H54 (cell line): ENCODE measurements at regions not wholly inside any gene's neighbourhood (a gene's known extent, or its start where the extent isn't known, plus 50 kb on each side); places are given as distances from the start of the nearest gene placed in this dataset.
"Not testable (repeated sequence)": the region's sequence is repeated elsewhere in the genome, so short reads cannot be mapped to it uniquely, and the experiment has no call there.

Source experiments
- DNase-seq: peaks from one replicate; pipeline ENCODE4 v3.0.0; 2011; ENCODE audit warnings: low spot score, mixed read lengths; ENCODE audit not compliant: insufficient read length
- FAIRE-seq: peaks from 3 replicates; lab custom pipeline; 2011; peaks lifted over from hg19 to GRCh38; lab: Jason Lieb, UNC
- POLR2A ChIP-seq: IDR thresholded peaks from 2 replicates; pipeline ENCODE4 v1.6.1; 2011; ENCODE audit warnings: low read depth, mild to moderate bottlenecking, low read length

- DNase-seq (no peak), FAIRE-seq (no peak)
- no peak for TF ChIP-seq POLR2A
Observed at GRCh38 chr2:124967325-124967724, 942.2 kb downstream of the CNTNAP5 start.

- FAIRE-seq = no peak
- no peak for TF ChIP-seq POLR2A
- DNase-seq = no peak
Observed at GRCh38 chr2:124970030-124970429, 944.9 kb downstream of the CNTNAP5 start.

DNA sequence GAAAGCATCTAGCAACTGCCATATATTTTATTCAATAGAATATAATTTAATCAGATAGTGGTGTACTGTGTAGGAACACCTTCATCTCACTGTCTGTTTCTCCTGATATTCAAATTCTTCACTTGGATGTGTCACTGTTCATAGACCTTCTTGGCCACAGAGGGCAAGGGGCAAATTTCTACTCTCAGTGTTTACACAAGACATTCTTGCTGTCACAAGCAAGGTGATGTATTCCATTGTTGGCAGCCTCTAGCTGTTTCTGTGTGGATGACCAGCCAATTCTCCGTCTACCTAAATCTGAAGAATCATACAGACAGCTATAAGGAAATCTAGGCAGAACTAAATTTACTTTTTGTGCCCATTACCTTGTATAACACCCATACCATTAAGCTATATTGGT is 948.3 kb downstream of the CNTNAP5 start:
- FAIRE-seq (no peak), DNase-seq (no peak)
- TF ChIP-seq POLR2A = no peak

GRCh38 chr2:124975224-124975623 is 950.1 kb downstream of the CNTNAP5 start:
- no peak for DNase-seq
- FAIRE-seq = no peak
- no peak for TF ChIP-seq POLR2A

- DNase-seq (no peak), FAIRE-seq (no peak)
- no peak for TF ChIP-seq POLR2A
Observed at GRCh38 chr2:124975648-124976047, 950.6 kb downstream of the CNTNAP5 start.

GRCh38 chr2:124978597-124978996 is 953.5 kb downstream of the CNTNAP5 start:
- no peak for FAIRE-seq
- no peak for TF ChIP-seq POLR2A
- no peak for DNase-seq

DNA sequence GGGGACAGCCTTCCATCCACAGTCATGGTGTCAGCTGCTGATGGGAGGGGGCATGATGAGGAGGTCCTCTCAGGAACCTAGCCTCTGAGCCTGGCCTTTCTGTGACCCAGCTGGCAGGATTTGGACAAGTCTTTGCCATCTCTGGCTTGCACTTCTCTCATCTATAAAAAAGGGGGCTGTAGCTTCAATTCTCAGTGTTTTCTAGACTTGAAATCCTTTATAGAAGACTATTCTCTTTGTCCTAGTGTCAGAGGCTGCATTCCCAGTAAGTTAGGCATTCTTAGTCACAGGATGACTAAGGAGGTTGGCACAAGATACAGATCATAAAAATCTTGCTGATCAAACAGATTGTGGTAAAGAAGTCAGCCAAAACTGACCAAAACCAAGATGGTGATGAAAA is 958.5 kb downstream of the CNTNAP5 start:
- peak; percentile 3 for DNase-seq
- FAIRE-seq = peak; percentile 57
- no peak for TF ChIP-seq POLR2A

GRCh38 chr2:124985270-124985669 is 960.2 kb downstream of the CNTNAP5 start:
- no peak for TF ChIP-seq POLR2A
- DNase-seq (no peak), FAIRE-seq (no peak)

DNA sequence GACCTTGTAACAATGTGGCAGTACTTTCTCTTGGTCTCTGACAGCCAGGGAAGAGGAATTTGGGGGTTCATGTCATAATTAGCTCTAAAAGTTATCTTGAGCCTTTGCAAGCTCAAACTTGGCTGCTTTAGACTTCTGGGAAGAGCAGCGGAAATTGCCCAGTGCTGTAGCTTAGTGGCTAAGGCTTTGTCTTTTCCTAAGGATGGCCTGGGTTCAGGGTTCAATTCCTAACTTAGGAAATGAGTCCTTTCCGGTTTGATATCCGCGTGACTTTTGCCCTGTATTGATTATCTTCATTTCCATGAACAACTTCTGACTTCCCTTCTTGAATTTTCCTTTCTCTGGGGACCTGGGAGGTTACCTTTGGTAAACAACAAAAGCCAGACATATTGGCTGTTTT is 961.0 kb downstream of the CNTNAP5 start:
- no peak for DNase-seq
- TF ChIP-seq POLR2A = no peak
- FAIRE-seq = no peak

DNA sequence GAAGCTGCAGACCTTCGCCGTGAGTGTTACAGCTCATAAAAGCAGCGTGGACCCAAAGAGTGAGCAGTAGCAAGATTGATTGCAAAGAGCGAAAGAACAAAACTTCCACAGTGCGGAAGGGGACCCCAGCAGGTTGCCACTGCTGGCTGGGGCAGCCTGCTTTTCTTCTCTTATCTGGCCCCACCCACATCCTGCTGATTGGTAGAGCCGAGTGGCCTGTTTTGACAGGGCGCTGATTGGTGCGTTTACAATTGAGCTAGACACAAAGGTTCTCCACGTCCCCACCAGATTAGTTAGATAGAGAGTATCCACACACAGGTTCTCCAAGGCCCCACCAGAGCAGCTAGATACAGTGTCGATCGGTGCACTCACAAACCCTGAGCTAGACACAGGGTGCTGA is 961.8 kb downstream of the CNTNAP5 start:
- FAIRE-seq, DNase-seq: not testable (repeated sequence)

- FAIRE-seq, DNase-seq: not testable (repeated sequence)
Observed at GRCh38 chr2:124987436-124987835, 962.3 kb downstream of the CNTNAP5 start.

DNA sequence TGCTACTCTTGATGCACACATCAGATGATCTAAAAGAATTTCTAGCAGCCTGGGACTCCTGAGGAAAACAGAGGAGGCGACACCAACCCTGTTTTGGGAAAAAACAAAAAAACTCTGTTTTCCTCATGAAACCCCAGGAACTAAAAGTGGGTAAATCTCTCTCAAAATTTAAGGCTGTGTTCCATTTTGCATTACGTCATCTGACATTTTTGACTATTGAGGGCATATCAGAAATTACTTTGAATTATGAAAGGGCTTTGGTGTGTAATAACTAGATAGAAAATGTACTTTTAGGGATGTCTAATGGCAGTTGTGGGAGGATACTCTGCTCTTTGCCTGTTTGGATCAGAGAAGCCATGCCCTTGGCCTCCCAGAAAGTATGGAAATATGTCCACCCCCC is 963.0 kb downstream of the CNTNAP5 start:
- DNase-seq (no peak), FAIRE-seq (no peak)
- TF ChIP-seq POLR2A = no peak

- FAIRE-seq (no peak), DNase-seq (no peak)
- TF ChIP-seq POLR2A = no peak
Observed at GRCh38 chr2:124988794-124989193, 963.7 kb downstream of the CNTNAP5 start.

DNA sequence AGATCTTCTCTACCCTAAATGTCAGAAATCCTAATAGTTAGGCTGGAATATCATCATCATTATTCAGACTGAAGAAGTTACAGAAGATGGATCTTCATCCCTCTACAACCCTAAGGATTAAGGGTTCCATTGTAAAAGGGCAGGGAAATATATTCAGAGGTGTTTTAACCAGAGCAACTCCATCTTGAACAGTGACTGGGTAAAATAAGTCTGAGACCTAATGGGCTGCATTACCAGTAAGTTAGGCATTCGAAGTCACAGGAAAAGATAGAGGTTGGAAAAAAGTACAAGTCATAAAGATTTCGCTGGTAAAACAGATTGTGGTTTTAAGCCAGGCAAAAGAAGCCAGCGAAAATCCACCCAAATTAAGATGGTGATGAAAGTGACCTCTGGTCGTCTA is 968.7 kb downstream of the CNTNAP5 start:
- DNase-seq = no peak
- FAIRE-seq = no peak
- TF ChIP-seq POLR2A = no peak

- FAIRE-seq (no peak), DNase-seq (no peak)
- TF ChIP-seq POLR2A = no peak
Observed at GRCh38 chr2:124995185-124995912, 970.3 kb downstream of the CNTNAP5 start.
